IPS DF 6.9 (cell line): ENCODE measurements at regions not wholly inside any gene's neighbourhood (a gene's known extent, or its start where the extent isn't known, plus 50 kb on each side); places are given as distances from the start of the nearest gene placed in this dataset.

ENCODE experiments used
- DNase-seq: peaks from one replicate; pipeline ENCODE4 v3.0.0-alpha.2; 2013; ENCODE audit warnings: low read depth, low spot score
- H3K27ac ChIP-seq: one replicate; pipeline ENCODE4 v1.5.1; 2013; ENCODE audit warnings: low read length, control low read depth
- H3K27me3 ChIP-seq: 2 replicates; pipeline ENCODE4 v1.6.1; 2013; ENCODE audit warnings: mild to moderate bottlenecking, low read length; ENCODE audit not compliant: control insufficient read depth, insufficient read depth
- H3K36me3 ChIP-seq: 2 replicates; pipeline ENCODE4 v1.6.1; 2013; ENCODE audit warnings: low read length; ENCODE audit not compliant: control insufficient read depth, insufficient read depth
- H3K4me1 ChIP-seq: 2 replicates; pipeline ENCODE4 v1.6.1; 2013; ENCODE audit warnings: low read length; ENCODE audit not compliant: control insufficient read depth, insufficient read depth
- H3K4me3 ChIP-seq: 2 replicates; pipeline ENCODE4 v1.5.1; 2013; ENCODE audit warnings: mild to moderate bottlenecking, low read length
- H3K9me3 ChIP-seq: 2 replicates; pipeline ENCODE4 v1.6.1; 2013; ENCODE audit warnings: low read length, inconsistent platforms; ENCODE audit not compliant: control insufficient read depth, insufficient read depth
- WGBS: extraction: QIAGEN DNeasy Blood & Tissue Kit; methylation state at CpG from one replicate; pipeline ENCODE4 v1.1.7; 2013; ENCODE audit warnings: mixed read lengths, missing lambda C conversion rate; ENCODE audit not compliant: insufficient read length, insufficient coverage; 5-methylcytosine and 5-hydroxymethylcytosine counted together

GRCh38 chr1:37270639-37271038 is 203.7 kb upstream of the ZC3H12A start:
- Histone ChIP-seq H3K36me3 (0 out of 2 replicates have a peak, but pooled peaks cover 2% of the 10 kb centered on the region), H3K4me3 (no peak overlapping the region), H3K9me3 (no peaks in the 10 kb centered on the region), H3K4me1 (peaks cover 14% of the 10 kb centered on the region), H3K27ac (no peak overlapping the region), H3K27me3 (no peaks in the 10 kb centered on the region)
- no peak for DNase-seq
- no CpG with 5 or more reads among the region's 3 CpGs for WGBS

GRCh38 chr1:37272626-37273025 is 201.8 kb upstream of the ZC3H12A start:
- no peak overlapping the region for H3K27ac ChIP-seq
- no peak overlapping the region for H3K4me3 ChIP-seq
- 0 out of 2 replicates have a peak, but pooled peaks cover 2% of the 10 kb centered on the region for H3K36me3 ChIP-seq
- H3K4me1 ChIP-seq: peaks cover 9% of the 10 kb centered on the region
- no CpG with 5 or more reads among the region's 8 CpGs for WGBS
- DNase-seq: no peak
- no peaks in the 10 kb centered on the region for H3K27me3 ChIP-seq
- no peaks in the 10 kb centered on the region for H3K9me3 ChIP-seq

GRCh38 chr1:37274486-37274885 is 199.9 kb upstream of the ZC3H12A start:
- no peak overlapping the region for H3K27ac ChIP-seq
- no peak for DNase-seq
- H3K36me3 ChIP-seq: 0 out of 2 replicates have a peak, but pooled peaks cover 2% of the 10 kb centered on the region
- H3K4me1 ChIP-seq: peaks cover 9% of the 10 kb centered on the region
- H3K4me3 ChIP-seq: no peak overlapping the region
- no peaks in the 10 kb centered on the region for H3K27me3 ChIP-seq
- H3K9me3 ChIP-seq: no peaks in the 10 kb centered on the region
- WGBS: no CpG with 5 or more reads among the region's 8 CpGs

GRCh38 chr1:37274938-37275631 is 199.3 kb upstream of the ZC3H12A start:
- Histone ChIP-seq H3K4me1 (peaks cover 9% of the 10 kb centered on the region), H3K27ac (no peak overlapping the region), H3K4me3 (no peak overlapping the region), H3K9me3 (no peaks in the 10 kb centered on the region), H3K36me3 (0 out of 2 replicates have a peak, but pooled peaks cover 2% of the 10 kb centered on the region), H3K27me3 (no peaks in the 10 kb centered on the region)
- 100% methylated on average over 1 of the region's 5 CpGs for WGBS
- no peak for DNase-seq

GRCh38 chr1:37277366-37277765 is 197.0 kb upstream of the ZC3H12A start:
- no peaks in the 10 kb centered on the region for H3K9me3 ChIP-seq
- WGBS: no CpG with 5 or more reads among the region's 2 CpGs
- DNase-seq: no peak
- no peaks in the 10 kb centered on the region for H3K27me3 ChIP-seq
- no peak overlapping the region for H3K27ac ChIP-seq
- peaks cover 9% of the 10 kb centered on the region for H3K4me1 ChIP-seq
- no peak overlapping the region for H3K4me3 ChIP-seq
- 0 out of 2 replicates have a peak, but pooled peaks cover 2% of the 10 kb centered on the region for H3K36me3 ChIP-seq

GRCh38 chr1:37281354-37281753 is 193.0 kb upstream of the ZC3H12A start:
- no peaks in the 10 kb centered on the region for H3K36me3 ChIP-seq
- H3K4me3 ChIP-seq: no peak overlapping the region
- no peaks in the 10 kb centered on the region for H3K27me3 ChIP-seq
- no peak for DNase-seq
- no peaks in the 10 kb centered on the region for H3K9me3 ChIP-seq
- H3K27ac ChIP-seq: no peak overlapping the region
- WGBS: no CpG with 5 or more reads among the region's 3 CpGs
- no peaks in the 10 kb centered on the region for H3K4me1 ChIP-seq

GRCh38 chr1:37282764-37283163 is 191.6 kb upstream of the ZC3H12A start:
- H3K4me1 ChIP-seq: no peaks in the 10 kb centered on the region
- H3K27ac ChIP-seq: no peak overlapping the region
- H3K4me3 ChIP-seq: no peak overlapping the region
- no peak for DNase-seq
- no peaks in the 10 kb centered on the region for H3K9me3 ChIP-seq
- H3K36me3 ChIP-seq: no peaks in the 10 kb centered on the region
- H3K27me3 ChIP-seq: no peaks in the 10 kb centered on the region
- WGBS: no CpG with 5 or more reads among the region's 6 CpGs

- Histone ChIP-seq H3K27me3 (no peaks in the 10 kb centered on the region), H3K4me1 (no peaks in the 10 kb centered on the region), H3K36me3 (no peaks in the 10 kb centered on the region), H3K27ac (no peak overlapping the region), H3K9me3 (no peaks in the 10 kb centered on the region), H3K4me3 (no peak overlapping the region)
- no CpG with 5 or more reads among the region's 4 CpGs for WGBS
- no peak for DNase-seq
Observed at GRCh38 chr1:37284053-37284452, 190.3 kb upstream of the ZC3H12A start.

GRCh38 chr1:37286881-37287280 is 187.5 kb upstream of the ZC3H12A start:
- DNase-seq: no peak
- no peak overlapping the region for H3K27ac ChIP-seq
- H3K36me3 ChIP-seq: no peaks in the 10 kb centered on the region
- H3K4me3 ChIP-seq: no peak overlapping the region
- no CpG with 5 or more reads among the region's 4 CpGs for WGBS
- H3K4me1 ChIP-seq: no peaks in the 10 kb centered on the region
- no peaks in the 10 kb centered on the region for H3K27me3 ChIP-seq
- H3K9me3 ChIP-seq: no peaks in the 10 kb centered on the region

GRCh38 chr1:37288900-37289299 is 185.5 kb upstream of the ZC3H12A start:
- no CpG with 5 or more reads among the region's 3 CpGs for WGBS
- Histone ChIP-seq H3K4me1 (no peaks in the 10 kb centered on the region), H3K27me3 (no peaks in the 10 kb centered on the region), H3K36me3 (no peaks in the 10 kb centered on the region), H3K4me3 (no peak overlapping the region), H3K9me3 (no peaks in the 10 kb centered on the region), H3K27ac (no peak overlapping the region)
- DNase-seq: no peak

GRCh38 chr1:37290718-37291117 is 183.7 kb upstream of the ZC3H12A start:
- DNase-seq: no peak
- WGBS: no CpG with 5 or more reads among the region's 4 CpGs
- Histone ChIP-seq H3K4me3 (no peak overlapping the region), H3K27ac (no peak overlapping the region), H3K36me3 (no peaks in the 10 kb centered on the region), H3K4me1 (no peaks in the 10 kb centered on the region), H3K9me3 (no peaks in the 10 kb centered on the region), H3K27me3 (no peaks in the 10 kb centered on the region)
